K562 (cell line): ENCODE measurements at regions not wholly inside any gene's neighbourhood (a gene's known extent, or its start where the extent isn't known, plus 50 kb on each side); places are given as distances from the start of the nearest gene placed in this dataset.

Experiments used
- ATAC-seq: fragments of 200-7000 bp; cut with Tn5 transposase; 3 replicates; pipeline ENCODE4 v1.9.1; 2020; ENCODE audit warnings: moderate library complexity
- BruUV-seq: library from RNA; stranded (reverse); fragments of 400-500 nt; replicated peaks from 2 replicates; lab custom pipeline; 2021; lab: Mats Ljungman, UMichigan
- CTCF ChIA-PET: fragments of 300-600 bp; formaldehyde crosslinking; extraction: SDS; loops from one replicate; lab custom pipeline; 2021; ENCODE audit warnings: low intra/inter-chr PET ratio; lab: Yijun Ruan, JAX
- POLR2A ChIA-PET: fragments of 300-600, 350-650 bp; sonication (Branson Sonifier 250); formaldehyde crosslinking; extraction: SDS; loops from one replicate; lab custom pipeline; 2021; ENCODE audit warnings: antibody characterized with exemption, inconsistent platforms; lab: Yijun Ruan, JAX
- DNase-seq, 4 experiments: peaks; one replicate each; pipeline versions ENCODE4 v3.0.0 to v3.0.0-alpha.2; 2011 to 2018; ENCODE audit warnings: low spot score in 3 of 4, mixed read lengths in 3 of 4; ENCODE audit errors: extremely low read depth in 1 of 4
- FAIRE-seq: peaks from 2 replicates; lab custom pipeline; 2011; peaks lifted over from hg19 to GRCh38; lab: Jason Lieb, UNC
- H2AFZ ChIP-seq: 2 replicates; pipeline ENCODE4 v1.6.0; 2011; ENCODE audit warnings: low read depth, low read length, control low read depth, inconsistent platforms
- H3K27ac ChIP-seq: fragments of 200-600 bp; 3 replicates; pipeline ENCODE4 v1.8.0; 2011; ENCODE audit warnings: low read depth, mild to moderate bottlenecking, control low read depth, inconsistent platforms, low read length, moderate library complexity, mixed read lengths; ENCODE audit errors: extremely low read depth
- H3K27me3 ChIP-seq, 2 experiments: fragments of 300-600 bp in 1 of 2; 2 replicates in 1 of 2; 3 replicates in 1 of 2; pipeline versions ENCODE4 v1.6.0 to v1.8.0; 2011; ENCODE audit warnings: inconsistent platforms in 2 of 2, low read length in 2 of 2, mild to moderate bottlenecking in 1 of 2, mixed read lengths in 1 of 2, moderate library complexity in 1 of 2; ENCODE audit not compliant: control insufficient read depth in 2 of 2, insufficient read depth in 2 of 2
- H3K36me3 ChIP-seq: fragments of 300-600 bp; 3 replicates; pipeline ENCODE4 v1.8.0; 2011; ENCODE audit warnings: mild to moderate bottlenecking, low read length, inconsistent platforms; ENCODE audit not compliant: control insufficient read depth, insufficient read depth
- H3K4me1 ChIP-seq, 2 experiments: fragments of 200-600 bp in 1 of 2; replicated peaks in 1 of 2; 2 replicates in 1 of 2; 3 replicates in 1 of 2; pipeline versions ENCODE4 v1.5.1 to v1.8.0; 2011; ENCODE audit warnings: inconsistent platforms in 2 of 2, low read length in 2 of 2, mild to moderate bottlenecking in 1 of 2, mixed read lengths in 1 of 2, moderate library complexity in 1 of 2; ENCODE audit not compliant: control insufficient read depth in 2 of 2, insufficient read depth in 2 of 2
- H3K4me2 ChIP-seq: 2 replicates; pipeline ENCODE4 v1.6.1; 2011; ENCODE audit warnings: low read length, control low read depth, inconsistent platforms, mixed read lengths; ENCODE audit not compliant: insufficient read depth
- H3K4me3 ChIP-seq: fragments of 200-600 bp; sonication (generic), shearing (Covaris generic); 2 replicates; pipeline ENCODE4 v1.5.1; 2016; ENCODE audit warnings: control low read depth, inconsistent platforms
- H3K79me2 ChIP-seq: fragments of 200-600 bp; 3 replicates; pipeline ENCODE4 v1.8.0; 2011; ENCODE audit warnings: low read length, inconsistent platforms; ENCODE audit not compliant: control insufficient read depth, insufficient read depth
- H3K9ac ChIP-seq, 2 experiments: 2 replicates each; pipeline versions ENCODE4 v1.6.0 to v1.6.1; 2011; ENCODE audit warnings: low read depth in 2 of 2, low read length in 2 of 2, control low read depth in 1 of 2, inconsistent platforms in 1 of 2, mild to moderate bottlenecking in 1 of 2, mixed read lengths in 1 of 2; ENCODE audit not compliant: insufficient read depth in 1 of 2
- H3K9me1 ChIP-seq: one replicate; pipeline ENCODE4 v1.6.0; 2011; ENCODE audit warnings: inconsistent platforms, mild to moderate bottlenecking, low read length, moderate library complexity; ENCODE audit not compliant: control insufficient read depth, insufficient read depth
- H3K9me3 ChIP-seq: replicated peaks from 2 replicates; pipeline ENCODE4 v1.5.1; 2011; ENCODE audit warnings: low read depth, low read length, inconsistent platforms; ENCODE audit not compliant: control insufficient read depth, insufficient read depth
- H4K20me1 ChIP-seq: replicated peaks from 2 replicates; pipeline ENCODE4 v1.6.1; 2011; ENCODE audit warnings: low read length, inconsistent platforms, mixed read lengths; ENCODE audit not compliant: control insufficient read depth, insufficient read depth
- ASH1L ChIP-seq: fragments of 450-650 bp; IDR thresholded peaks from 2 replicates; pipeline ENCODE4 v1.6.1; 2018; ENCODE audit warnings: borderline replicate concordance, mild to moderate bottlenecking, low read depth; ENCODE audit not compliant: partially characterized antibody
- CREB3 ChIP-seq: fragments of 450-650 bp; conservative IDR thresholded peaks from 2 replicates; pipeline ENCODE4 v1.6.1; 2016; ENCODE audit warnings: missing genetic modification characterization, low read depth, mild to moderate bottlenecking, missing compliant biosample characterization, moderate library complexity
- CUX1 ChIP-seq: fragments of 200-800 bp; sonication (Bioruptor generic); IDR thresholded peaks from 2 replicates; pipeline ENCODE4 v1.6.1; 2016; ENCODE audit warnings: missing genetic modification characterization, missing compliant biosample characterization
- DPF2 ChIP-seq: fragments of 450-650 bp; IDR thresholded peaks from 2 replicates; pipeline ENCODE4 v1.6.1; 2016
- KDM4B ChIP-seq, 2 experiments: fragments of 450-650 bp in 1 of 2; sonication (generic) in 1 of 2; IDR thresholded peaks; 2 replicates each; pipeline ENCODE4 v1.6.1; 2016 to 2017; ENCODE audit warnings: borderline replicate concordance in 2 of 2, antibody characterized with exemption in 1 of 2, low read depth in 1 of 2, mild to moderate bottlenecking in 1 of 2
- LCOR ChIP-seq: sonication (generic); formaldehyde crosslinking; IDR thresholded peaks from 2 replicates; pipeline ENCODE4 v1.8.0; 2022; ENCODE audit warnings: mild to moderate bottlenecking, missing genetic modification reagents
- RHOXF2B ChIP-seq: fragments of 250-450 bp; sonication (Bioruptor Pico); conservative IDR thresholded peaks from 2 replicates; pipeline ENCODE4 v1.5.1; 2021
- STAT5B ChIP-seq: fragments of 250-450 bp; sonication (Bioruptor Pico); IDR thresholded peaks from 2 replicates; pipeline ENCODE4 v1.8.0; 2021; ENCODE audit warnings: mild to moderate bottlenecking, inconsistent platforms
- TAF15 ChIP-seq: fragments of 200-400 bp; formaldehyde crosslinking; IDR thresholded peaks from 2 replicates; pipeline ENCODE4 v1.6.1; 2017; ENCODE audit warnings: mild to moderate bottlenecking, low read depth, low read length, moderate library complexity
- TBP ChIP-seq: optimal IDR thresholded peaks from 2 replicates; pipeline ENCODE3; 2011; ENCODE audit warnings: low read depth, low read length, improper control_type of control experiment
- TOE1 ChIP-seq, 2 experiments: fragments of 450-650 bp in 1 of 2; sonication (generic) in 1 of 2; formaldehyde crosslinking in 1 of 2; IDR thresholded peaks; 2 replicates each; pipeline versions ENCODE4 v1.7.1 to v1.8.0; 2016 to 2022; ENCODE audit warnings: borderline replicate concordance in 2 of 2, mild to moderate bottlenecking in 2 of 2, antibody characterized with exemption in 1 of 2, inconsistent platforms in 1 of 2, low read depth in 1 of 2, missing genetic modification reagents in 1 of 2, moderate library complexity in 1 of 2
- XRCC3 ChIP-seq: fragments of 450-650 bp; IDR thresholded peaks from 2 replicates; pipeline ENCODE4 v1.6.1; 2017; ENCODE audit warnings: mild to moderate bottlenecking, moderate library complexity
- ZNF518B ChIP-seq: fragments of 250-450 bp; sonication (Bioruptor Pico); IDR thresholded peaks from 2 replicates; pipeline ENCODE4 v1.5.0; 2021; ENCODE audit warnings: mild to moderate bottlenecking, moderate library complexity
- WGBS: fragments of 100-300 bp; shearing (Covaris generic); methylation state at CpG from one replicate; pipeline ENCODE4 v1.1.6; 2016; ENCODE audit warnings: low coverage, mixed read lengths; ENCODE audit not compliant: insufficient coverage; ENCODE audit errors: missing lambda C conversion rate; 5-methylcytosine and 5-hydroxymethylcytosine counted together
- in situ Hi-C: fragments of 300-500 bp; cut with MboI; formaldehyde crosslinking; loops from 4 replicates; pipeline ENCODE4 v1.15.0; 2018; ENCODE audit warnings: inconsistent platforms, mixed read lengths
- intact Hi-C: fragments of 100-400 bp; cut with micrococcal nuclease; formaldehyde crosslinking; loops from 2 replicates; pipeline ENCODE4 v1.14.2; 2022

- Histone ChIP-seq H3K27me3 (no peaks in the 10 kb centered on the region), H3K36me3 (no peaks in the 10 kb centered on the region), H3K4me2 (no peak overlapping the region), H4K20me1 (no peaks in the 10 kb centered on the region), H3K27ac (no peak overlapping the region), H3K79me2 (no peaks in the 10 kb centered on the region), H3K4me1 (no peaks in the 10 kb centered on the region), H3K9me3 (no peaks in the 10 kb centered on the region), H3K9ac (no peak overlapping the region), H3K4me3 (no peak overlapping the region), H3K9me1 (no peaks in the 10 kb centered on the region), H2AFZ (no peak overlapping the region)
- intact Hi-C loops: no loop called here
- ATAC-seq (no peak), DNase-seq (no peak), FAIRE-seq (no peak)
- no TSS peak for BruUV-seq
- in situ Hi-C loops: no loop called here
- 4% methylated on average over 2 of the region's 2 CpGs for WGBS
- ChIA-PET CTCF (no interaction called here), POLR2A (no interaction called here)
- TF ChIP-seq KDM4B (IDR thresholded peaks at IDR 0.05; ENCODE audit: borderline replicate concordance in 2 of 2, low read depth in 1 of 2): no peak
- TF ChIP-seq ASH1L: no peak
- TF ChIP-seq CUX1 (CRISPR knock-in tag): no peak
- no peak for TF ChIP-seq DPF2
- TF ChIP-seq CREB3 (tag): no peak
- TF ChIP-seq TBP: no peak
- no peak for TF ChIP-seq RHOXF2B (CRISPR knock-in tag)
- TF ChIP-seq LCOR (CRISPR knock-in tag): no peak
- no peak for TF ChIP-seq TOE1 (IDR thresholded peaks at IDR 0.05; ENCODE audit: borderline replicate concordance)
- no peak for TF ChIP-seq TOE1 (CRISPR knock-in tag; IDR thresholded peaks at IDR 0.05; ENCODE audit: borderline replicate concordance, low read depth)
- no peak for TF ChIP-seq STAT5B (CRISPR knock-in tag)
- TF ChIP-seq TAF15: no peak
- no peak for TF ChIP-seq XRCC3
- TF ChIP-seq ZNF518B (CRISPR knock-in tag): no peak
Measured at GRCh38 chr11:27596802-27597201, 90.2 kb upstream of the LIN7C start.
